SW480 (cell line): ENCODE measurements at regions not wholly inside any gene's neighbourhood (a gene's known extent, or its start where the extent isn't known, plus 50 kb on each side); places are given as distances from the start of the nearest gene placed in this dataset.

Experiments
- DNase-seq: peaks from one replicate; pipeline ENCODE4 v3.0.0-alpha.2; 2016; ENCODE audit warnings: low spot score

DNA sequence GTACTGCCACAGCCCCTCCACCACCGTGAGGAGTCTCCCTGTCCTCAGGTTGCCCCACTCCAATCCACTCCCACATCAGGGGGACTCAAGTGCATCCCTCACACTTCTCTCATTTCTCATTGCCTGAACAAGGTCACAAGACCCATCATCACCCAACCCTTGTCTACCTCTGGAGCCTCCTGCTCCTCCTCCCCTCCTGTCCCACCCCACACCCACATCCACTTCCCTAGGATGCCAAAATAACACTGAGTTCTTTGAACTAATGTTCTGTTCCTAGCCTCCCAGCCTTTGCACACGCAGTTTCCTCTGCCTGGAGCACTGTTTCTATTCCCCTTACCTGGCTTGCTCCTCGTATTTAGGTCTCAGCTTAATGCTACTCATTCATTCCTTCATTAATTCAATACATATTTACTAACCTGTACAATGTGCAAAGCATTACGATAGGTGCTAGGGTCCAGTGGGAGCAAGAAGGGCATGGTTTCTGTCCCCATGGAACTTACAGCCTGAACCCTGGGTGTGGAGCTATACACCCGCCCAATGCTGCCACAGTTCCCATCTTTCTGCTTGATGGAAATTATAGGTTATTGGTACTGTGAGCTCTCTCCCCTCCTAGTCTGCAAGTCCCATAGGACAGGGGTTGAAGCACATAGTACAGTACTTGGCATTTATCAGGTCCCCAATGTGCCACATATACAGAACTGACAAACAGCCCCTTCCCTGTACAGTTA, 96.1 kb upstream of the GRIK3 start:
- no peak for DNase-seq

DNA sequence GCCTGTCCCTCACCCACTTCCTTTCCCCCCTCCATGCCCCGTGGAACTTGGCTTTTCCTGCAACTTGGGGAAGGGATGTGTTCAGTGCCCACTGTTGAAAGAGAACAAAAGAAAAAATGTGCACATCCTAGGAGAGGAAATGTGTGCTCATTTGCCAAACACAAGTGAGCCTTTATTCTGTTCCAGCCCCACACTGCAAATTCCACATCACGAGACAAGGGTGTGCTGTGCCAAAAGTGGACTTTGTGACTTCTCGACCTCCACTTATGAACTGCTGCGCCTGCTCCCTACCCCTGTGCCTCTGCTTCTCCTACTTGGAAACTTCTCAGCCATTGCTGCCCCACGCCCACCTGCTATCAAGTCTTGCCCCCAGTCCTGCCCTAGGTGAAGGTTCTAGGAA, 97.0 kb upstream of the GRIK3 start:
- DNase-seq: no peak

DNA sequence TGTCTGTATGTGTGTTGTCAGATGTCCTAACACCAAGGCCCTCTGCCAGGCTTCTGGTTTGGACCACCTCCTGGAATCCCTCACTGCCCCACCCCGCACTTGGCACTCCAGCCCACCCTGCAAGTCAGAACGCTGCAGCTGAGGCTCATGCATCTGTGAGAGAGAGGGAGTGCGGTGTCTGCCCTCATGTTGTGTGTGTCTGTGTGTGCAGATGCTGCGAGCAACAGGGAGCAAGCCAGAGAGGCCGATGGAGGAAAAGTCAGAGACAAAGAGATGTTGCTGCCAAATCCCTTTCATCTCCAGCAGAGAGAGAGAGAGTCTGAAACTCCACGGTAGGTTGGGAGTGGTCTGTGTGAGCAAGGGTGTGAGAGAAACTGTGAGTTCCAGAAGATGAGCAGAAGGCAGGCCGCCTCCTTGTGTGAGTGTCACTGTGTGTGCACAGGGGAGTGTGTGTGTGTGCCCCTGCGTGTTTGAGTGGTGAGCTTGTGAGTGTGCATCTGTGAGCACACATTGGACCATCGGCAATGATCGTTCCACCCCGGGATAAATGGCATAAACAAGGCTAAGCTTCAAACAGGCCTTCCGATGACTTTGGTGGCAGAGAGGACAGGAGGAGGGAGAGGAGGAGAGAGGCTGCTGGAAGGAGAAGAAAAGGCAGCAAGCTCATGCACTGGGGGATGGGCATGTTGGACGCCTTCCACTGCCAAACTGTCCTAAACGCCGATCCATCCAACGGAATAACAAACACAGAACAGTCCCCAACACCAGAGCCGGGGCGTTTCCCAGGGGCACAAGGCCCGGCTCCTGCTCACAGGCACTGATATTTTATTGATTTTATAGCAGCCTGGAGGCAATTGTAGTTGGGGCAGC, 99.2 kb upstream of the GRIK3 start:
- DNase-seq: no peak

DNA sequence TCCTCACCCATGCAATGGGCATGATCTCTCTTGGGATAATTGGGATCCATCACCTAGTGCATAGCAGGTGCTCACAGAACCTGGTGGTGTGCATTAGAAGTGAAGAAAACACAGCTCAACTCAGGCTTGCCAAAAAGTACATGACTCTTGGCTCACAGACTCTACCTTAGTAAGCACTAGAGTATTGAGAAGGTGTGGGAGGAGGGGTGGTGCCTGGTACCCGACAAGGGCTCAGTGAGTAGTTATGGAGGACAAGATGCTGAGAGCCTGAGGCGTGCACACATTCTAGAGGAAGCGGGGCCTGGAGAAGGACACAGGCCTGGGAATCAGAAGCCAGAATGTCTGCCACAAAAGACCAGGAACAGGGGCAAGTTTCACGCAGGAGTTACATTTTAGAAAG, 100.3 kb upstream of the GRIK3 start:
- no peak for DNase-seq

DNA sequence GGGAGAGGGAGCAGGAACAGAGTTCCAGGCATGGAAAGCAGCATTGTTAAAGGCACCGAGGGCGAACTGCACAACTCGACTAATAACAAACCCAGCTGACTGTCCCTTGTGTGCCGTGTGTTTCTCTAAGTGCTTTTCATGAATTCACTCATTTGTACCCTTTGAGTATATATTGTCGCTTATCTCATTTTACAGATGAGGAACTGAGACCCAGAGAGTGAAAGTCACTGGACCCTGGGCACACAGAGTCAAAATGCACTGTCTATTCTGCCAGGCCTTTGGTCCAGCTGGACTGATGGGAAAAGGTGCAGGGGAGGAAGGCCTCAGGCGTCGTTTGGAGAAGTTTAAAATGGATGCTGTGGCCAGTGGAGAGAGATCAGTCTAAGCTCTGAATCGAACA, 100.7 kb upstream of the GRIK3 start:
- no peak for DNase-seq

DNA sequence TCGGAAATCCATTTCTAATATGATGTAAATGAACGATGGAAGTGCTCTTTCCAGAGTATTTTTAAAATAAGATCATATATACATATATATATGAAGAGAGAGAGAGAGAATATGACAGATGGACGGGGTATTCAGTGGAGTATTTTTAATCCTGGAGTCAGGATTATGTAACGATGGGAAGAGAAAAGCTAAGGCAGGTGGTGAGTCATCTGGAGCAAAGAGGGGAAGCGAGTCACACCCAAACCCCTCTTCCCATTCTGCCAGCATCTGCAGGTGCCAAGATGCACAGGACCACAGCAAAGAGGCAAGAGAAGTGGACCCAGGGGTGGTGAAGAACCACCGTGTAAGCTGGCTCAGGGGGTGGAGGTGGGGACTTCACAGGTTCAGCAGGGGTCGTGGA, 102.7 kb upstream of the GRIK3 start:
- no peak for DNase-seq

DNA sequence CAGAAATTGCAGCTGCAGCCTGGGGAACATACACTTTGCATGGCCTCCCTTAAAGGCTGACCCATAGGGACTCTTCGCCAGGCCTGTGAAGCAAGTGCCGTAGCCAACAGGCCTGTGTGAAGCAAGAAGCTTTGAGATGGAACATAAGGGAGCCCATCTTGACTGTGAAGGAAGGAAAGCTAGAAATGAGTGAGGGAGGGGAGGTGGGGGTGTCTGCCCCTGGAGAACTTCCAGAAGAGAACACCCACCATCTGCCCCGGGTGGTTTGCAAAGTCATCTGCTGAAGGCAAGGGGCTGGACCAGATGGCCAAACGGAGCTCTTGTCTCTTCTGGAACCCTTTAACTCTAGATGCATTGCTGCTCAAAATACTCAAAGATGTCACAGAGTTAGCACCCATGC, 103.3 kb upstream of the GRIK3 start:
- DNase-seq: no peak

DNA sequence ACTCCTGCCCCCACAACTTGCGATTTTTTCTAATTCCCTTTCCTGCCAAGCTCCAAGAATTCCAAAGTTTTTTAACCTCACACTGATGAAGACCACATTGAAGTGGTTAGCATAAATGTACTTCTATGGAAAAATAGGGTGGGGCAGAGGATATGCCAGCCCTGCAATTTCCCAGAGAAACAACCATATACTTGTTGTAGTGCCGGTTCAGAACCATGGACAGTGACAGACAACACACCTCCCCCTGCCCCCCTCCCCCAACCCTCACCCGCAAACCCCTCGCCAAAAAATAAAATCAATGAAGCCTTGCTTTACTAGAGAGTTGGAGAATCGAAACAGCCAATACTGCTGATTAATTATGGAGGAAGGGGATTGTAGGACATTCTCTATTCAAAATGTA, 109.5 kb upstream of the GRIK3 start:
- DNase-seq: no peak

DNA sequence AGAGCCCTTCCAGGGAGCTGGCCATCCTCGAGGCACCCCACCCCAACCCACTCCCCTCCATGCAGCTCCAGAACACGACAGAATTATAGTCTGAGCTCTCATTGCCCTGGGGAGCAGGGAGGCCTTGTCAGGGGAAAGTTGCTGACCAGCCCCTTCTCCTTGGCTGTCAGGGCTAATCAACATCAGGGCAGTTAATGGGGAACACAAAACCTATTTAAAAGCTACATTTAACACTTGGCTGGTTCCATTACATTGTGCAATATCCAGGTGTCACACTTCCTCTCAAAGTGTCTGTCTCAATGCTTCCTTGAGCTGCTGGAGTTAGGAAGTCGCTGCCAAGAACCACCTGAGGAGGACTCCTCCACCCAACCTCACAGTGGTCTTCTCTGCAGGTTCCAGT, 111.8 kb upstream of the GRIK3 start:
- no peak for DNase-seq

DNA sequence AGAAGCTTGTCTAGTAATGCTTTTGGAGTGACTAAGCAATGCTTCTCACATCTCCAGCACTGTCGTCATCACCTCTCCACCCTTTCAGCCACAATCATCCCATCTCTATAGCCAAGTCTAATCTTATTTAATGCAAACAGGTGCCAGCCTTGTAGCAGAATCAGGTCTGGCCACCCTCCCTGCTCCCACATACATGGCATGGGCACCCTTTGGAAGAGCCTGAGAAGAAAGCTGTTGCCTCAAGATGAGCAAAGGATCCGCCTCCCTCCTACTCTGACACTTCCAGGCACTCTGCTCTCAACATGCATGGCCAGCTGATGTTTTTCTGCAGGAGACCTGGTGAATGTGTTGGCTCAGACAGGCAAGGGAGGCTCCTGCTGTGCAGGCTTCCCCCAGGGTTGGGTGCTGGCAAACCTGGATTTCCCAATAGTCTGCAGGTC, 113.1 kb upstream of the GRIK3 start:
- no peak for DNase-seq

DNA sequence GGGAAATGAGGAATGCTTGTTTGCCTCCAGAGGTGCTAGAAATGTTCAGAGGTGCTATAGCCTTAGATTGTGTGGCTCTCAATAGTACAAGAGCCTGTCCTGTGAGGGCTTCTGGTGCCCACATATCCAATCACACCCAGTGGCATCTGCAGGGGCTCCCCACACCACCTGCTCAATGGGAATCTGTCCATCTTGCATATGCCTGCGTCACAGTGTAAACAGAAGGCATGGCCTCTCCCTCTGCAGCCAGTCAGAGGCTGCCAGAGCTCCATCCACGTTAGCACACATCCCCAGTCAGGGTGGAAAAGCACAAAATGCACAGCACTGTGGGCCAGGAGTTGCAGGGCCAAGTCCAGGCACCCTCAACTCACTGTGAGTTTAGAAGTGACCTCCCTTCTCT, 113.6 kb upstream of the GRIK3 start:
- no peak for DNase-seq

DNA sequence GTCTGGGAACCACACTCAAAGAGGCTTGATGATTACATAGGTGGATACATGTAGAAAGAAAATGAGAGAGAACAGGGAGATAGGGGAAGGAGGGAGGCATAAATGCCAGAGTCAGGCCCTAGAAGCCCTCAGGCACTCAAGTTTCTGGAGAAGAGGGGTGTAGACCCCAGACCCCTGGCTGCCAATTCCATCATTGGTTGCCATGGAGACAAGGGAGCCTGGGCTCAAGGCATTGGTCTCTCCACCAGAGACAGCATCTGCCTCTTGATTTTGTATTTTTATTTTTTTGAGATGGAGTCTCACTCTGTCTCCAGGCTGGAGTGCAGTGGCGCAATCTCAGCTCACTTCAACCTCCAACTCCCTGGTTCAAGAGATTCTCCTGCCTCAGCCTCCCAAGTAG, 114.3 kb upstream of the GRIK3 start:
- DNase-seq: no peak

DNA sequence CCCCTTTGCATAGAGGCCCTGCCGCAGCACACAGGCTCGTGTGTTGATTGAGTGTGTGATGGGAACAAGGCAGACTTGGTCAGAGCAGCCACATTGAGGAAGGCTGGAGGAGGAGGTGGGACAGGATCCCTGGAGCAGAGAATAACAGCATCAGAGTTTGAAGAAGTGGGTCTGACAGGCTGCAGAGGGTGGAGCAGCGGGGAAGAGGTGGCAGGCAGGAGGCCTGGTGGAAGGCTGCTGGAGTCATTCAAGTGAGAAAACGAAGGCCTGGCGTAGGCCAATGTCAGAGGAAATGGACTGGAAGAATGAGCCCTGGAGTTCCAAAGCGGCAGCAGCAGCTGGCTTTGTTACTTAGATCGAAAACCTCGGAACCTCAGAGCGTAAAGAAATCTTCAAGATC, 115.0 kb upstream of the GRIK3 start:
- DNase-seq: no peak

DNA sequence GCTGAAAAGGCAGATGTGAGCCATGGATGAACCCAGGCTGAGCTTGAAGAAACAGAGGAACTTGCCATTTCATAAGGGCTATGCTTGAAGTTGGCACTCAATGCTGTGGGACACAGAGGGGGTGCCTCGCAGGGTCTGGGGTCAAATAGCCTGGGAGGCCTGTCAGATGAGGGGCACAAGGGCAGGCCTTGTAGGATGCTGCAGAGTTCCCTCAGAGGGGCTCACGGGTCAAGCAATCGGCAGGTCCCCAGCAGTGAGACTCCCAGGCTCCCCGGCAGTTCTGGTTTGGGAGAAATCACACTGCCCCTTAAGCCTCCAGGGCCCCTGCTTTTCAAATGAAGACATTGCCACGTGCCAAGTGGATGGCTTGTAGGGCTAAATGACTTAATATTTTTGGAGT, 116.7 kb upstream of the GRIK3 start:
- no peak for DNase-seq

DNA sequence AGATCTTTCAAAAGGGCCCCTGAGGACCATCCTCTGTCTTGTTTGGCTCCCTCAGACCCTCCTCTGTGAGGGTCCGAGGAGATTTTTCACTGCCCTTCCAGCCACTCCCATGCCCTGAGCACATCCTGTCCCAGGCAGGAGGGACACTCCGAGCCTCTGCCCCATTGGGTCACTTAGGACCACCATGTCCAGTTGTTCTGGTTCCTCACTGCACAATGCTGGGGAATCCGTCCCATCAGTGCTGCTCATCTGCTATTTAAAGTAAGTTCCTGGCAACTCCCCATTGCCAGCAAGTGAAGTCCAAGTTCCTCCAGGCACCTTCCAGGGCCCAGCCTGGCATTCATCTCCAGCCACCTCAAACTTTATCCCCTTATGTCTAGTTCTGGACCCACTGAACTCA, 117.5 kb upstream of the GRIK3 start:
- no peak for DNase-seq

DNA sequence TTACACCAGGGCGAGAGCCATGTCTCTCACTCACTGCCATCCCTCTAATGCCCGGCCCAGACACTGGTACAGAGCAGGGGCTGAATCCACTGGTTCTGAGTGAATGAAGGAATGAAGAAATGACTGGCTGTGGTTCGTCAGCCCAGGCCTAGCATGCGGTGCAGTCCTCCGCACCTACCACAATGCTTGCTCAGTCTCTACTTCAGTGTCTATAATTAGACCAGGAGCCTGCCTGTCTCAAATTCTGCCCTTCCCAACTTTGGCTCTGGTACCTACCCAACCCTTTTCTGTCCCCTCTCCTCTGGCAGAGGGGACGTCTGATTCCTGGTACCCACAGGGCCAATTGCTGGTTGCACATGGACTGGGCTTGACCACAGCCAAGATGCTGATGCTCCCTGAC, 118.2 kb upstream of the GRIK3 start:
- no peak for DNase-seq

DNA sequence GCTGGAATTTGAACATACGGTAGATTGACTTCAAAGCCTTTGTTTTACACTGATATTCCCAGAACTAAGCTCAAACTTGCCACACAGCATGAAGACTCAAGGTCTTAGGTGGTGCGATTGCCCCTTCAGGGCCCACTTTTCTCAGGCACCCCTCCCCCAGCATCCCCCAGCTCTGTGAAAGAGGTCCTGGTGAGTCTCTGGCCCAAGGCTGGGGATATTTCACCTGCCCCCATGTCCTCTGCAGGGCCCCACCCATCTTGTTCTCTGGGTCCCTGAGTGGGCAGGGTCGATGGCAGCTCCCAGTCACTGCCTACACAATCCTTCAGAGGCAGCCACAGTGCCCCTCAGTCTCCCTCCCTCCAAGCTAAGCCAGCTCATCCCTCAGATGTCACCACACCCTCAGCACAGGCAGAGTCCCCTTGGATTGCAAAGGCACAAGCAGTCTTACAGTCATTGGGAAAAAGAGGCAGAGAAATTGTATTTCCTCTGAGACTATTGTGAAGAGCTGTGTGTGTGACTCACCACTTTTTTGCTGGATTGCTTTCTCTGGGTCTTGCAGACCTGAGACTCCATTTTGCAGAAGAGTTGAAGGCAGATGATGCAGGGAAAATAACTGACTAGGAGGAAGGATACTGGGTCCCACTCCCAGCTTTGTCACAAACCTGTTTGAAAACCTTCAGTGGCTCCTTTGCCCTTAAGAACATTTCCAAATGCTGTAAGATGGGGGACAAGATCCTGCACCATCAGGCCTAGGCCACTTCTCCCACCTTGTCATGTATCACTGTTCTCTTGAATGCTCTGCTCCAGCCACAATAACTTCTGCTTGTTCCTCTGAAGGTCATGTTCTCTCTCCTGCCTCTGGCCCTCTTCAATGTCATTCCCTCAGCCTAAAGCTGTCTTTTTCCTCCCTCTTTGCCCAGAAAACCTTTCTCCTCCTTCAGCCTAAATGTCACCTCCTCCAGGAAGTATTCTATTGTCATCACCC, 119.1 kb upstream of the GRIK3 start:
- no peak for DNase-seq

DNA sequence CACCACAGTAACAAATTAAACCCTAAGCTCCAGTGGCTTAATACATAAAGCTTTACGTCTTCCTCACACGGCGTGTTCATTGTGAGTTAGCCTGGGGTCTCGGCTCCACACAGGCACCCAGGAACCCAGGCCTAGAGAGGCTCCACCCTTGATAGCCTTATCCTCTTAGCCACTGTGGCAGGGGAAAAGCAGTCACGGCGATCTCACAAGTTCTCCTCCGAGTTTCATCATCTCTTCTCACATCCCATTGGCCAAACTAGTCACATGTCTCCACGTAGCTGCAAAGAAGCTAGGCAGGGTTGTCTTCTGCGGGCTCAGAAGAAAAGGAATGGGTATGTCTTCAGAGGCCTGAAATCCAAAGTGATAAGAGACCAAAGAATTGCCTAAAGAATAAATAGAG, 122.3 kb upstream of the GRIK3 start:
- no peak for DNase-seq

DNA sequence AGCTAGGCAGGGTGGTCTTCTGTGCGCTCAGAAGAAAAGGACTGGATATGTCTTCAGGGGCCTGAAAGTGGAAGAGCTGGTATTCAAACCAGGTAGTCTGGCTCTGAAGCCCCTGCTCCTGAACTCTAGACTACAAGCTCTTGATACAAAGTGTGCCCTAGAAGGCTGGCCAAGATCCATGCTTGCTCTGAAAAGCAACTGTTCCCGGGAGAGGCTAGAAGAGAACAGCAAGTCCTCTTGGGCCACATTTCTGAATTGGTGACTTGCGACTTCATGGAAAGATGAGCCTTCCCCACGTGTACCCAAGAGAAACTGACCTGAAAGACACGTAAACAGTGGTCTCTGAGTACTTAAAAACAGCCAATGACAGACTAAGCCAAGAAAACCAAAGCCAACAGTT, 123.3 kb upstream of the GRIK3 start:
- DNase-seq: no peak

DNA sequence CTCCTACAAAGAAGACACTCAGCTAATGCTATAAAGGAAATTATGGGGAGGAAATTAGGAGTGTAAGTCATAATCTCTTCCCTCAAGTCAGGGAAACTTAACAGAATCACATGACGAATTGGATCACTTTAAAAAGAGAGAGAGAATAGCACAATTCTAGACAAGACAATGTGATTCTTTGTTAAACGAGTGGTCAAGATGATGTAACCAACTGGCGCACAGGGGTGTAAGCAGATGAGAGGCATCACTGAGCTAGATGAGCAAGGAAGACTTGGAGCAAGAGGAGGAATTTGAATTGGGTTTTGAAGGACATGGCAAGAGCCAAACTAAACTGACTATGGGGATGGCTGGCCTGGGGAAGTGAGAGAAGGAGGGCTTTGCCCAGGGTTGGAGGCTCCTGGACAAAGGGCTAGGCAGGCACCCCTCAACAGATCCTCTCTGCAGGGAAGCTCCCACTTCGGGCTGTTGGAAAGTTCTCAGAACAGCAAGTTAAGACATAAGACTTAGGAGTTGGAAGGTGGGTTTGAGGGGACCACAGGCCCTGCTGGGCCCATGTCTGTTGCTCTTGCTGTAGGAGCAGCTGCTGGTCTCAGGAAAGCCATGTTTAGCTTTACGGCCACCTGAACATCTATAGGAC, 123.9 kb upstream of the GRIK3 start:
- no peak for DNase-seq

DNA sequence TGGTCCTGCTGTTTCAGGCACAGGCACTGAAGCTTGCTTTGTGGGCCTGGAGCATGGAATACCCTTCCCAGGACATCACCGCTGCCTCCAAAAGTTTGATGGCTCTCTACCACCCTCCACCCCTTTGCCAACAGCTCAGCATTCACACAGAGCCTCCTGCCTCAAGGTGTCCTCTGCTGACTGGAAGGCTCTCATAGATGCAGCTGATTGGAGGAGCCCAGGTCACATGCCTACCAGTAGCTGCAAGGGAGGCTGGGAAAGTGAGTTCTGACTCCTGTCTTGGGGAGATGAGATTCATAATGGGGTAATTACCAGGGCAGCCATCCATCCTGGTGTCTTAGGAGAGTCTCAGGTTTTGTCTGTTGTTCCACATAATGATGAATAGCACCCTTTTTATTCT, 124.8 kb upstream of the GRIK3 start:
- no peak for DNase-seq

DNA sequence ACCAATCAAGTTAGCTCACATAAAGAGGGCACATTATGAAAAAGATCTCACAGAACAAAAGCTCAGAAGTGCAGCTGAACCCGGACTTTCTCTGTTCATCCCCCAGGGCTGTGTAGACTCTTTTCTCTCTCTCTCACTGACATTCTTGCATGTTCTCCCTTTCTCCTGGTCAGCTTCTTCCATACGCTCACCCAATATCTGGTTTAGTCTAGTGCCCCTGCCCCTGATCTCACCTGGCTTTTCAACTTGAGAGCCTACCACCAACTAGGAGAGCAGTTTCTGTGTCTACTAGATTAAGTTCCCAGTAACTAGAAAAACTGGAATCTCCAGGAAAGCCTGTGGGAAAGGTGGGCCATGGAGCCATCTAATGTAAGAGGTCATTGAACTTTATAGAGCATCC, 126.9 kb upstream of the GRIK3 start:
- DNase-seq: no peak
